ENCODE measurements at regions not wholly inside any gene's neighbourhood (a gene's known extent, or its start where the extent isn't known, plus 50 kb on each side); places are given as distances from the start of the nearest gene placed in this dataset.

DNA sequence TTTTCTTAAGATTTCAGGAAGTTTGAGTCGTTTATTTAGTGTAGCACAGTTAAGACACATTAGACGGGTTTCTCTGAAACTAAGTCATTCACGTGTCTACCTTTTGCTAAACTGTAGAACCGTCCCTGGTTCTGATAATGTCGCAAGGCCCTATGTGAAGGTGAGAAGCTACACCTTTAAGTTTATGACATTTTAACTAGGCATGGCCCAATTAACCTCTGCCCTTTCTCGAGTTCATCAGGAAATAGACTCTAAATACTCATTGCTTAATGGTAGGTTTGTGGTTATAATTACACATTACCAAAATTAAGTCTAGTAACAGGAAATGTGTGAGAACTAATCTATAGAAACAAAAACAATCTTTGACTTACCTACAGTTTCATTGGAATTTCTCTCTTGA is 126.6 kb upstream of the FZD8 start:
- H2AFZ ChIP-seq (ENCODE audit: low read depth, low read length) = no peak overlapping the region
- peaks cover 2% of the 10 kb centered on the region for H3K9me3 Mint-ChIP-seq (ENCODE audit: unreplicated experiment)

DNA sequence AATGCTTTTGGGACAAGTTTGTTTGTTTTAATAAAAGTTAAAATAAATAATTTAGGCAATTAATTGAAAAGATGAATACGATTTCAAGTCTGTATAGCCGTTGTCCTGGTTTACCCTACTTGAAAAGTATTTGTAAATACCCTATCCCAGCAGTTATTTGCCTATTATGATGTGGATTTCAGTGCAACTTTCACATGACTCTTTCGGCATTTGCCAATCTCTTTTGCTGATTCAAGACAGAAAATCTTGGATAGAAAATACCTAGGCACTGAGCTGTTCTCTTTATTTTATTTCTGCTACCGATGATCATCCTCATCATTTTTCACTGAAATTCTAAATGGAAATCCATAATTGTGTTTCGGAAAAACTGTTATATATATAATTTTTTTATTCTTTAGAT is 125.9 kb upstream of the FZD8 start:
- H3K4me3 Mint-ChIP-seq (ENCODE audit: unreplicated experiment) = no peak overlapping the region
- Histone ChIP-seq H3K27me3 (ENCODE audit: insufficient read depth, low read length) (no peaks in the 10 kb centered on the region), H2AFZ (ENCODE audit: low read depth, low read length) (no peak overlapping the region), H3K27ac (ENCODE audit: low read depth, low read length) (no peak overlapping the region), H3K4me3 (ENCODE audit: insufficient read depth, low read depth, low read length) (no peak overlapping the region), H3K9me3 (ENCODE audit: insufficient read depth, low read depth, low read length) (no peaks in the 10 kb centered on the region), H3K4me2 (ENCODE audit: low read length) (no peak overlapping the region), H3K9ac (ENCODE audit: low read length) (no peak overlapping the region), H4K20me1 (ENCODE audit: insufficient read depth, low read length) (no peaks in the 10 kb centered on the region), H3K36me3 (ENCODE audit: insufficient read depth, low read length) (no peaks in the 10 kb centered on the region), H3K79me2 (ENCODE audit: insufficient read depth, low read length) (no peaks in the 10 kb centered on the region), H3K4me1 (ENCODE audit: insufficient read depth, low read length) (peaks cover 4% of the 10 kb centered on the region)
- no peaks in the 10 kb centered on the region for H3K27me3 Mint-ChIP-seq (ENCODE audit: low read depth, unreplicated experiment)
- no peak overlapping the region for H3K27ac Mint-ChIP-seq (ENCODE audit: unreplicated experiment)
- FAIRE-seq (no peak), DNase-seq (ENCODE audit: low read depth) (no peak)
- no peaks in the 10 kb centered on the region for H3K9me3 Mint-ChIP-seq (ENCODE audit: unreplicated experiment)
- H3K36me3 Mint-ChIP-seq (ENCODE audit: low read depth, unreplicated experiment) = no peaks in the 10 kb centered on the region
- H3K4me1 Mint-ChIP-seq (ENCODE audit: low read depth, unreplicated experiment) = peaks cover 18% of the 10 kb centered on the region
- TF ChIP-seq, protein P1, sequence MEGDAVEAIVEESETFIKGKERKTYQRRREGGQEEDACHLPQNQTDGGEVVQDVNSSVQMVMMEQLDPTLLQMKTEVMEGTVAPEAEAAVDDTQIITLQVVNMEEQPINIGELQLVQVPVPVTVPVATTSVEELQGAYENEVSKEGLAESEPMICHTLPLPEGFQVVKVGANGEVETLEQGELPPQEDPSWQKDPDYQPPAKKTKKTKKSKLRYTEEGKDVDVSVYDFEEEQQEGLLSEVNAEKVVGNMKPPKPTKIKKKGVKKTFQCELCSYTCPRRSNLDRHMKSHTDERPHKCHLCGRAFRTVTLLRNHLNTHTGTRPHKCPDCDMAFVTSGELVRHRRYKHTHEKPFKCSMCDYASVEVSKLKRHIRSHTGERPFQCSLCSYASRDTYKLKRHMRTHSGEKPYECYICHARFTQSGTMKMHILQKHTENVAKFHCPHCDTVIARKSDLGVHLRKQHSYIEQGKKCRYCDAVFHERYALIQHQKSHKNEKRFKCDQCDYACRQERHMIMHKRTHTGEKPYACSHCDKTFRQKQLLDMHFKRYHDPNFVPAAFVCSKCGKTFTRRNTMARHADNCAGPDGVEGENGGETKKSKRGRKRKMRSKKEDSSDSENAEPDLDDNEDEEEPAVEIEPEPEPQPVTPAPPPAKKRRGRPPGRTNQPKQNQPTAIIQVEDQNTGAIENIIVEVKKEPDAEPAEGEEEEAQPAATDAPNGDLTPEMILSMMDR (IDR thresholded peaks at IDR 0.05; ENCODE audit: insufficient read depth, low read depth, low read length) = no peak
- no peak for TF ChIP-seq EZH2 (IDR thresholded peaks at IDR 0.05; ENCODE audit: insufficient read depth, low read length)

More for the DNA sequence above, 126.6 kb upstream of the FZD8 start:
- Histone ChIP-seq H3K9me3 (ENCODE audit: insufficient read depth, low read depth, low read length) (no peaks in the 10 kb centered on the region), H3K4me2 (ENCODE audit: low read length) (no peak overlapping the region), H3K27ac (ENCODE audit: low read depth, low read length) (no peak overlapping the region), H3K4me3 (ENCODE audit: insufficient read depth, low read depth, low read length) (no peak overlapping the region), H3K9ac (ENCODE audit: low read length) (no peak overlapping the region), H3K4me1 (ENCODE audit: insufficient read depth, low read length) (peaks cover 4% of the 10 kb centered on the region), H3K79me2 (ENCODE audit: insufficient read depth, low read length) (no peaks in the 10 kb centered on the region), H4K20me1 (ENCODE audit: insufficient read depth, low read length) (no peaks in the 10 kb centered on the region), H3K36me3 (ENCODE audit: insufficient read depth, low read length) (no peaks in the 10 kb centered on the region), H3K27me3 (ENCODE audit: insufficient read depth, low read length) (no peaks in the 10 kb centered on the region)
- Mint-ChIP-seq H3K4me3 (ENCODE audit: unreplicated experiment) (no peak overlapping the region), H3K27me3 (ENCODE audit: low read depth, unreplicated experiment) (no peaks in the 10 kb centered on the region), H3K27ac (ENCODE audit: unreplicated experiment) (no peak overlapping the region), H3K36me3 (ENCODE audit: low read depth, unreplicated experiment) (no peaks in the 10 kb centered on the region), H3K4me1 (ENCODE audit: low read depth, unreplicated experiment) (peaks cover 18% of the 10 kb centered on the region)
- no peak for DNase-seq (ENCODE audit: low read depth)
- no peak for FAIRE-seq
- TF ChIP-seq EZH2 (IDR thresholded peaks at IDR 0.05; ENCODE audit: insufficient read depth, low read length) = no peak
- TF ChIP-seq, protein P1 (IDR thresholded peaks at IDR 0.05; ENCODE audit: insufficient read depth, low read depth, low read length) = no peak

DNA sequence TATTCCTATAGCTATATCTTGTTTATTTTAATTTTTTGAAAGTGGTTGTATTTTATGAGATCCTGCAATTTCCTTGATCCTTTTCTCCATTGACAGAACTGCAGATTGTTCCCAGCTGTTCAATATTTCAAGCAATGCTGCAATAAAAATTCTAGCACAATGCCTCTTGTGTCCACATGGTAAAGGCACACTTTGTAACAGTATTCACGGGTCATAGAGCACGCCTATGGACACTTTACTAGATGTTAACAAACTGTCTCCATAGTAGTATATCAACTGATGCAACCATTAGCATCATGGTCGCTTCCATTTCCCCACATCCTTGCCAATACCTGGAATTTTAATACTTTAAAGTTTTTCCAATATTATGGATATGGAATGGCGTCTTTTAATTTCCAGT is 123.9 kb upstream of the FZD8 start:
- TF ChIP-seq, protein P1 (IDR thresholded peaks at IDR 0.05; ENCODE audit: insufficient read depth, low read depth, low read length) = no peak
- no peak for TF ChIP-seq EZH2 (IDR thresholded peaks at IDR 0.05; ENCODE audit: insufficient read depth, low read length)
- no peak overlapping the region for H3K9ac ChIP-seq (ENCODE audit: low read length)
- no peak overlapping the region for H3K4me2 ChIP-seq (ENCODE audit: low read length)
- Mint-ChIP-seq H3K4me1 (ENCODE audit: low read depth, unreplicated experiment) (peaks cover 17% of the 10 kb centered on the region), H3K36me3 (ENCODE audit: low read depth, unreplicated experiment) (no peaks in the 10 kb centered on the region), H3K4me3 (ENCODE audit: unreplicated experiment) (no peak overlapping the region), H3K9me3 (ENCODE audit: unreplicated experiment) (no peaks in the 10 kb centered on the region), H3K27ac (ENCODE audit: unreplicated experiment) (no peak overlapping the region), H3K27me3 (ENCODE audit: low read depth, unreplicated experiment) (no peaks in the 10 kb centered on the region)
- no peak overlapping the region for H3K27ac ChIP-seq (ENCODE audit: low read depth, low read length)
- no peaks in the 10 kb centered on the region for H4K20me1 ChIP-seq (ENCODE audit: insufficient read depth, low read length)
- no peak overlapping the region for H2AFZ ChIP-seq (ENCODE audit: low read depth, low read length)
- FAIRE-seq (no peak), DNase-seq (ENCODE audit: low read depth) (no peak)
- H3K36me3 ChIP-seq (ENCODE audit: insufficient read depth, low read length) = no peaks in the 10 kb centered on the region
- H3K27me3 ChIP-seq (ENCODE audit: insufficient read depth, low read length) = no peaks in the 10 kb centered on the region
- no peaks in the 10 kb centered on the region for H3K9me3 ChIP-seq (ENCODE audit: insufficient read depth, low read depth, low read length)
- H3K4me3 ChIP-seq (ENCODE audit: insufficient read depth, low read depth, low read length) = no peak overlapping the region
- H3K79me2 ChIP-seq (ENCODE audit: insufficient read depth, low read length) = no peaks in the 10 kb centered on the region
- peaks cover 4% of the 10 kb centered on the region for H3K4me1 ChIP-seq (ENCODE audit: insufficient read depth, low read length)

All from astrocyte (in vitro differentiated cells and primary cell).